LoVo (cell line): ENCODE measurements at regions not wholly inside any gene's neighbourhood (a gene's known extent, or its start where the extent isn't known, plus 50 kb on each side); places are given as distances from the start of the nearest gene placed in this dataset.

Experiments used
- DNase-seq: peaks from one replicate; pipeline ENCODE4 v3.0.0-alpha.2; 2016; ENCODE audit warnings: low spot score

- DNase-seq, result no peak
Measured at GRCh38 chr9:129400971-129401622, 219.8 kb downstream of the C9orf50 start.

- no peak for DNase-seq
Measured at GRCh38 chr9:129400001-129400970, 220.6 kb downstream of the C9orf50 start.

DNA sequence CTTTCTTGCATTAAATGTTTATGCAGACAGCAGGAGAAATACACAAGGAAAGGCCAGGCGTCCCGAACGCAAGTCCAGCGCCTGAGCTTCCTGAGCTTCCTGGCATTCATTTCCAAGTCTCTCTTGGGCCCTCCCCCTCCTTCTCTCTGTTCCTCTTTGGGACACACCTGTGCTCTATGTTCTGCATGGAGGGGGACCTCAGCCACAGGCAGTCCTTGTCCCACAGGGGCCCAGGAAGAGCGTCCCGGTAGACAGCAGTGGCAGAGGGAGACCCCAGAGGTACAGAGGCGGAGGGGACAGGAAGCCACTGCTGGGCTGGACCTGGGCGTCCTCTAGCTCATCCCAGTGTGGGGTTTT is 221.3 kb downstream of the C9orf50 start:
- no peak for DNase-seq

DNA sequence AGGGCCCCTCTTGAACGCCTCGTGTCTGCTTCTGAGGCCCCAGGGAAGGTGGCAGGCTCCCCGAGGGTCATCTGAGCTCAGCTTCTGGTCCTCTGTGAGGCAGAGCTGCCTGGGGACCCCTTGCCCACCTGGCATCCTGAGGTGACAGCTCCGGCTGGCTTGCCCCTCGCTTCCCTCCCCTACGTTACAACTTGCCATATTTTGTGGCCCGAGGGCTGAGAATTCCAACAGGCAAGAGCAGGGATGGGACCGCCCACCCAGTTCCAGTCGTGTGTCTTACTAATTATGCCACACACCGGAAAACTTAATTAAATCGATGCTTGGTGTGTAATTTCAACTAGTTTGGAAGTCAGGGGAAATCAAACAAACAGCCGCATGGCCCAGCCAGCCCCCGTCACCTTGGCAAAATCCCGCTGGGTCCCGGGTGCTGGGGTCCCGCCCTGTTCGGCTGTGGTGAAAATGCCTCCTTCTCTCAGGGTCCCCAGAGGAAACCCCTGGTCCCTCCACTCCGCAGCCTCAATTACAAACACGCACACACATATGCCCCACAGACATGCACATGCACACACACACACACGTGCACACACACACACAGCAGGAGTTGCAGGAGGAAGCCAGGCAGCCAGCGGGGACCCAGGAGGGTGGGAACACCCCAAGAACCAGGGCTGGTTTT is 221.0 kb upstream of the IER5L start:
- DNase-seq, result no peak

GRCh38 chr9:129398101-129398960 is 220.3 kb upstream of the IER5L start:
- no peak for DNase-seq

- DNase-seq, result no peak
Measured at GRCh38 chr9:129397335-129397734, 219.3 kb upstream of the IER5L start.

DNA sequence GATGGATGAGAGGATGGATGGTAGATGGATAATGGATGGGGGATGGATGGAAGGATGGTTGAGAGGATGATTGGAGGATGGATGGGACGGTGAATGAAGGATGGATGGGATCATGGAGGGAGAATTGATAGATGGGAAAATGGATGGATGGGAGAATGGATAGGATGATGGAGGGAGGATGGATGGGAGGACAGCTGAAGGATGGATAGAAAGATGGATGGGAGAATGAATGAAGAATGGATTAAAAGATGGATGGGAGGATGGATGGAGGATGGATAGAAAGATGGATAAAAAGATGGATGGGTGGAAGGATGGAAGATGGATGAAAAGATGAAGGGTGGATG is 218.3 kb upstream of the IER5L start:
- DNase-seq, result no peak

GRCh38 chr9:129395633-129396364 is 217.7 kb upstream of the IER5L start:
- no peak for DNase-seq

- no peak for DNase-seq
Measured at GRCh38 chr9:129394886-129395279, 216.8 kb upstream of the IER5L start.

DNA sequence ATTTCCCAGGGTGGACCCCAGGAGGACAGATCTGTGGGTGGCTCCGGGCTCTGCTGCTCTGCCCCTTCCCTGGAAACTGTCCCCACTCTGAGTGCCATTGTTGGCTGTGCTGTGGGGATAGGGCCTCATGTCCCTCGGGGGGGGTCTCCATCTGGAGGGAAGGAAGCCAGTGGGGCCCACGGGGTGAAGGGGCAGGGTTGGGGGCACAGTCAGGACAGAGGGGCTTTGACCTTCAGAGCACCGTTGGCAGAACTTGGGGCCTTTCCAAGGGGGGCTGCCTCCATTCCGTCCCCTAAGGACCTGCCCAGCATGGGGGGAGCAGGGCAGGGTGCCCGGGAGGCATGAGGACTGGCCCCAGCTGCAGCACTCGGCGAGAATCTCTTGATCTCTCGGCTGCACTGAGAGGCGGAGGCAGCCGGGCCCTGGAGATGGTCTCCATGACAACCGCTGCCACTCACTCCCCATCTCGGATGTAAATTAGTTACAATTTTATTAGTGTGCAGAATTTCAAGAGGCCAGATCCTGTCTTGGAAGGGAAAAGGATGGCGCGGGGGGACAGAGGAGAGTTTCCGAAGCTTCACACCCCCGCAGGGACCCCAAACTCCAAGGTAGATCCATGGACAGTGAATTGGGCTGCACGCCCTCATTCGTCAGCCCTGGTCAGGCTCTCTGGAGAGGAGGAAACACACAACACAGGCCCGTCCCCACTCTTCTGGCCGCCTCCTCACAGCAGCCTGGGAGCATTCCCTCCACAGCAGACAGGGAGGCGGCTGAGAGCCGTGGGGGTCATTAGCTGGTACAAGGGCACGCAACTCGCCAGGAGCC is 216.2 kb upstream of the IER5L start:
- DNase-seq, result no peak

- DNase-seq, result no peak
Measured at GRCh38 chr9:129393064-129393463, 215.0 kb upstream of the IER5L start.

DNA sequence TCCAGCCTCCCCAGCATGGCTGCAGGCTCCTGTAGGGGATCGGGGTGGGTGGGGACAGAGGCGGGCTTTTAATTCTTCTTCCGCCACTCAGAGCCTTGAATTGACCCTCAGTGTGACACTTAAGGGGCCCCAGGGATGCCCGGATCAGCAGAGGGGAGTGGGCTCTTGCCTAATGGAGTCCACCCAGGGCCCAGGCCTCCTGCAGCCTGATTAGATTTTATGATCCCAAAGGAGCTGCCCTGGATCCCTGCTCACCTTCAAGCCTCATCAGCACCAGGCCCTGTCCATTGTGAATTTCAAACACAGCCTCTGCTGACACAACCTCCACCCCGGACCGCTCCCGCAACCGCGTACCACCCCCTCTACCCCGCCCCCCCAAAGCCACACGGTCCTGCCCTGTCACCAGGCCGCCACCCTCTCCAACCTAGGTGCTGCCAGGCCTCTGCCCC is 214.1 kb upstream of the IER5L start:
- no peak for DNase-seq

DNA sequence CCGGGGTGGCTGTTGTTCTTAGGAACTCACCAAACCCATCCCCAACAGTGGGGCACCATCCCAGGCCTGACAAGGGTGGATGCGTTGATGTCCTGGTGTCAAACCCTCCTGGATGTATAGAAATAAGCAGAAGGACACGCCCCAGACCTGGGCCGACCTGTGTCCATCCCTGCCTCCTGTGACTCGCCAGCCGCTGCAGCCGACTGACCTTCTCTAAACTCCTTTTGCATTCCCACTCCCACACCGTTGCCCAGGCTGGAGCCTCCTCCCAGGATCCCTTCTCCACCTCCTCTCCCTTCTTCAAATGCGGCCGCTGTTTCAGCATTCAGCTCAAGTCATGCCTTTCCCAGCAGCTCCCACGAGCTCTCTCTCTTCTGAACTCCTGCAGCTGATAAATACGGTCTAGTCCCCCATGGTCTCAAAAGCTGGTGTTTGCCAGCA is 213.2 kb upstream of the IER5L start:
- no peak for DNase-seq

DNA sequence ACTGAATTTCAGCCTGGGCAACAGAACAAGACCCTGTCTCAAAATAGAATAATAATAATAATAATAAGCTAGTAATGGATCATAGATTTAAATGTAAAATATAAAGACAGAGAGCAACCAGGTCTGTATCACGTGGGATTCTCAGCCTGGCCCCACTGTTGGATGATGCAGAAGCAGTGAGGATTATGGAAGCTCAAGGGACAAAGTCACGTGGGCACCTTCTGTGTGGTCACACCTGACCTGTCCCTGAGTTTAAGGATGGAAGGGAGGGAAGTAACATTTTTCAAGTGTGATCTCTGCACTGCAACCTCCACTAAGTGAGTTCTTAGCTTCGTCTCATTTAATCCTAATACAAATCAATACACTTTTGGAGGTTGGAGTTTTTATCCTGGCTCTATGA is 212.5 kb upstream of the IER5L start:
- DNase-seq, result no peak

DNA sequence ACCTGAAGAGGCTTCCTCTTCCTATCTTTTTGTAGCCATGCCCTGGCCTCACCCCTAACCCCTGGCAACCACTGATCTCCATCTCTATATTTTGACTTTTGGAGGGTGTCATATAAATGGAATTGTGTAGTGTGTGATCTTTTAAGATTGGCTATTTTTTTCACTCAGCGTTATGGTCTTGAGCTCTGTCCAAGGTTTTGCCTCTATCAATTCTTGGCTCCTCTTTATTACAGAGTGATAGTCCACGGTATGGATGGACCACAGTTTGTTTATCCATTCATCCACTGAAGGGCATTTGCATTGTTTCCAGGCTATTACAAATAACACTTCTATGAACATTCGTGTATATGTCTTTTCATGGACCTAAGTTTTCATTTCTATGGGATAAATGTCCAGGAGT is 209.8 kb upstream of the IER5L start:
- DNase-seq, result no peak

GRCh38 chr9:129386812-129387177 is 208.7 kb upstream of the IER5L start:
- DNase-seq, result no peak

DNA sequence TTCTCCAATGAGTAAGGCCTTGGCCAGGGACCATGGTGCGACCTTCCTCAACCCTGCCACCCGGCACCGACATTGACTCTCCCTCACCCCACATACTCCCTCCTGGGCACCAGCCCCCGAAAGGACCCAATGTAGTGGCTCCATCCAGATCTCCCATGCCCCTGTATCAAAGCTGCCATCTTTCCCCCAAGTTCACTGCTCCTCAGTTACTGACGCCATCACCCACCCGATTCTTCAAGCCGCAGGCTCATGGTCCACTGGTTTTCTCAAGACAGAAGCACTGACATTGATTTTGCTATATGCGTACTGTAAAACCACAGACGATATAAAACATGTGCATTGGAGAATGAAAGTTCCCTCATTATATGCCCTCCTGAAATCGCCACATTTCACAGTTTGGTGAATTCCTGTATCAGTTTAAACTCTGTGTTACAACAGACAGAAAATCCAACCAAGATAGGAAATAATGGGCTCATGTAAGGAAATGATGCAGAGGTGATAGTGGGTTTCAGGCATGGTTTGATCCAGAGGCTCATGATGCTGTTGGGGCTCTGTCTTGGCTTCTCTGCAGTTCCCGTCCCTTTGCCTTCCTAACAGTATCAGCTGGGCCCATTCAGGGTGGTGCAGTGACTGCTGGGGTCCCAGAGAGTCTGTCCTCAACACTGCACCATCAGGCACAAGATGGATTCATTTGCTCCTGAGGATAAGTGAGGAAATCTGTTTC is 207.3 kb upstream of the IER5L start:
- DNase-seq, result no peak

- no peak for DNase-seq
Measured at GRCh38 chr9:129384491-129385210, 206.6 kb upstream of the IER5L start.
